ENCODE measurements at regions not wholly inside any gene's neighbourhood (a gene's known extent, or its start where the extent isn't known, plus 50 kb on each side); places are given as distances from the start of the nearest gene placed in this dataset.

DNA sequence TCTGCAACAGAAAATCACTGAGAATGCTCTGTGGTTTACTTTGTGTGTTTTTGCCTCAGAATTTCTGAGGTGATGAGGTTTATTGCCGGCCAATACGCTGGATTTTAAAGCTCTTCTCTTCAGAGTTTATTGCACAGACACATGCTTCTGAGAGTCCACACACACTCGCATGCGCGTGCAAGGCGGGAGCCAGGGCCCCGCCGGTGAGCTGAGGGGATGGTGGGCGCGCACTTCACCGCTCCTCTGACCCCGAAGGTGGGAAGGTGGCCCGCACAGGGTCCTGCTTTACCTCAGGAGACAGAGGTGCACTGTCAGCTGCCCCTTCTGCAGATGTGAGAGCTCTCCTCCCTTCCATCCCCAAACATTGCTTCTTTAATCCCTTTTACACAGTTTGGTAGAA, 158.4 kb upstream of the MAGI3 start:
- Histone ChIP-seq H3K9me3 (no peaks in the 10 kb centered on the region), H3K36me3 (no peaks in the 10 kb centered on the region), H3K27me3 (no peaks in the 10 kb centered on the region), H3K4me3 (no peak overlapping the region), H3K4me1 (no peaks in the 10 kb centered on the region), H3K27ac (no peak overlapping the region)
- WGBS, 2 donors = 83 to 95% methylated on average over 13 of the region's 13 CpGs
- intact Hi-C loops (cut with DNase I) = no loop called here
- no peak for DNase-seq
- TF ChIP-seq, protein P1, sequence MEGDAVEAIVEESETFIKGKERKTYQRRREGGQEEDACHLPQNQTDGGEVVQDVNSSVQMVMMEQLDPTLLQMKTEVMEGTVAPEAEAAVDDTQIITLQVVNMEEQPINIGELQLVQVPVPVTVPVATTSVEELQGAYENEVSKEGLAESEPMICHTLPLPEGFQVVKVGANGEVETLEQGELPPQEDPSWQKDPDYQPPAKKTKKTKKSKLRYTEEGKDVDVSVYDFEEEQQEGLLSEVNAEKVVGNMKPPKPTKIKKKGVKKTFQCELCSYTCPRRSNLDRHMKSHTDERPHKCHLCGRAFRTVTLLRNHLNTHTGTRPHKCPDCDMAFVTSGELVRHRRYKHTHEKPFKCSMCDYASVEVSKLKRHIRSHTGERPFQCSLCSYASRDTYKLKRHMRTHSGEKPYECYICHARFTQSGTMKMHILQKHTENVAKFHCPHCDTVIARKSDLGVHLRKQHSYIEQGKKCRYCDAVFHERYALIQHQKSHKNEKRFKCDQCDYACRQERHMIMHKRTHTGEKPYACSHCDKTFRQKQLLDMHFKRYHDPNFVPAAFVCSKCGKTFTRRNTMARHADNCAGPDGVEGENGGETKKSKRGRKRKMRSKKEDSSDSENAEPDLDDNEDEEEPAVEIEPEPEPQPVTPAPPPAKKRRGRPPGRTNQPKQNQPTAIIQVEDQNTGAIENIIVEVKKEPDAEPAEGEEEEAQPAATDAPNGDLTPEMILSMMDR (IDR thresholded peaks at IDR 0.05) = no peak
- TF ChIP-seq POLR2A (IDR thresholded peaks at IDR 0.05) = no peak

DNA sequence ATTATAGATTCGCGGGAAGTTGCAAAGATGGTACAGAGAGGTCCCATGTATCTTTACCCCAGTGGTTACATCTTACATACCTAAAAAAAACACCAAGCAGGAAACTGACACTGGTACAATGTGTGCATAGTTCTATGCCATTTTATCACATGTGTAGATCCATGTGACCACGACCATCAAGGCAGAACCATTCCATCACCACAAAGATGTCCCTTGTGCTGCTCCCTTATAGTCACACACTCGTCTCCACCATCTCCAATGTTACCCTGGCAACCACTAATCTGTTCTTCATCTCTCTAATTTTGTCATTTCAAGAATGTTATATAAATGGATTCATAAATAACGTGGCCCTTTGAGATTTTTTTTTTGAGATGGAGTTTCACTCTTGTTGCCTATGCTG, 156.9 kb upstream of the MAGI3 start:
- no peaks in the 10 kb centered on the region for H3K4me1 ChIP-seq

DNA sequence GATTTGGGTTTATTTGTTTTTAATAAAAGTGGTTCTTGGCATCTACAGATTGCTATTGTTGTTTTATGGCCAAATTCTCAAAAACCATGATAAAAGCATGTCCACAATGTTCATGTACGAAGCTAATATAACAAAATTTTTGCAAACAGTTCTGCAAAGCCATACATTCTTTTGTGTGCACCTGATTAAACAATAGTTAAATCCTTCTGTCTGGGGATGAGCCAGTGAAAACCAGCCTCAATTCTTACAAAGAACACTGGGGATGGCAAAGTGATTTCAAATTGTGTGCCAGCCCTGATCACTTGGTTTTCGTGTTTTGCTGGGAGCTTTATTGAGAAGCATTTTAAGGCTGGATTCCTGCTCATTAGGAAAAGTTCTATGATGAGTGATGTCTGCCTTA, 149.1 kb upstream of the MAGI3 start:
- H3K27ac ChIP-seq = no peak overlapping the region
- intact Hi-C loops (cut with DNase I) = no loop called here
- no peaks in the 10 kb centered on the region for H3K9me3 ChIP-seq
- no peak for DNase-seq
- no peaks in the 10 kb centered on the region for H3K36me3 ChIP-seq
- TF ChIP-seq, protein P1 (IDR thresholded peaks at IDR 0.05) = no peak
- no peaks in the 10 kb centered on the region for H3K27me3 ChIP-seq
- 20 to 45% methylated on average over 2 of the region's 2 CpGs for WGBS, 2 donors
- no peak overlapping the region for H3K4me3 ChIP-seq
- peaks cover 0 to 28% (median 0%) of the 10 kb centered on the region in 3 donors for H3K4me1 ChIP-seq

More for the DNA sequence above, 156.9 kb upstream of the MAGI3 start:
- Histone ChIP-seq H3K27me3 (no peaks in the 10 kb centered on the region), H3K4me3 (no peak overlapping the region), H3K9me3 (no peaks in the 10 kb centered on the region), H3K36me3 (no peaks in the 10 kb centered on the region), H3K27ac (no peak overlapping the region)
- DNase-seq = no peak
- 76 to 82% methylated on average over 5 of the region's 5 CpGs for WGBS, 2 donors
- intact Hi-C loops (cut with DNase I) = no loop called here
- TF ChIP-seq POLR2A (IDR thresholded peaks at IDR 0.05) = no peak
- TF ChIP-seq, protein P1 (IDR thresholded peaks at IDR 0.05) = no peak

DNA sequence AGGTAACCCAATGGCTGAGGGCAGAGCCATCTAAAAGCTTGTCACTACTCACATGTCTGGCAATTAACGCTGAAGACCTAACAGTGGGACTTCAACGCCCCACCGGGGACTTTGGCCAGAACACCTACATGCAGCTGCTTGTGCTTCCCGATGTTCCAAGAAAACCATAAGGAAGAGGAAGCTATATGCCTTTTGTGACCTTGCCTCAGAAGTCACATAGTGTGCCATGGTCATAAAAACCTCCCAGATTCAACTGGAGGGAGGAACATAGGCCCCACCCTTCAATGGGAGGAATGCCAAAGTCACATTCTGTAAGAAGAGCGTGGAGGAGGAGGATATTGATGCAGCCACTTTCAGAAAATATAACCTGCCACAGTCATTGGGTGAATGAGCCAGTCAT, 147.8 kb upstream of the MAGI3 start:
- Histone ChIP-seq H3K4me3 (no peak overlapping the region), H3K4me1 (peaks cover 0 to 40% (median 6%) of the 10 kb centered on the region in 3 donors), H3K27ac (no peak overlapping the region), H3K9me3 (no peaks in the 10 kb centered on the region), H3K36me3 (no peaks in the 10 kb centered on the region), H3K27me3 (no peaks in the 10 kb centered on the region)
- DNase-seq = no peak
- 50 to 68% methylated on average over 1 to 3 of the region's 5 CpGs for whole genome bisulfite sequencing, 2 donors
- intact Hi-C loops (cut with DNase I) = no loop called here
- TF ChIP-seq, protein P1 (IDR thresholded peaks at IDR 0.05) = no peak
- no peak for TF ChIP-seq POLR2A (IDR thresholded peaks at IDR 0.05)

DNA sequence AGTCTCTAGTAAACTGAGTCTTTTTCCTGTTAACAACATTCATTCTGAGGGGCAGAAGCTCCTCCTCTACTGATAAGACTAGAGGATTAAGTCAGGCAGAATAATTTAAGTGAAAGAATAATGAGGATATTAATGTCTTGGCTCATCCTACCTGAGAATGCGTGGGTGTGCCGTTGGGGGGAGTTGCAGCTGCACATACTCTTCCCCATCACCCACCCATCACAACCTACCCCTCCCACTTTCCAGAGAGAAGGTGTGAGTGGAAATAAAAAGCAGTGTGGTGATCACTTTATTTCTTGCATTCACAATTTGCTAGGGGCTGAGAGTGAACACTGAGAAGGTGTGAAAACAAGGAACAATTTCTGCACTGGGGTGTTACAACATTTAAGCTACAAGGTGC, 146.8 kb upstream of the MAGI3 start:
- Histone ChIP-seq H3K9me3 (no peaks in the 10 kb centered on the region), H3K4me3 (no peak overlapping the region), H3K36me3 (no peaks in the 10 kb centered on the region), H3K4me1 (peaks cover 8 to 51% (median 13%) of the 10 kb centered on the region in 3 donors), H3K27ac (no peak overlapping the region), H3K27me3 (no peaks in the 10 kb centered on the region)
- TF ChIP-seq, protein P1 (IDR thresholded peaks at IDR 0.05) = no peak
- no peak for TF ChIP-seq POLR2A (IDR thresholded peaks at IDR 0.05)
- DNase-seq = no peak
- intact Hi-C loops (cut with DNase I) = no loop called here
- 47 to 51% methylated on average over 2 of the region's 2 CpGs for WGBS, 2 donors

All from esophagus squamous epithelium (tissue), 5 donors.